22Rv1 (cell line): ENCODE measurements at regions not wholly inside any gene's neighbourhood (a gene's known extent, or its start where the extent isn't known, plus 50 kb on each side); places are given as distances from the start of the nearest gene placed in this dataset.

Experiments used
- CTCF ChIP-seq: fragments of 450-650 bp; IDR thresholded peaks from 2 replicates; pipeline ENCODE4 v1.5.1; 2017; ENCODE audit warnings: mild to moderate bottlenecking
- ZFX ChIP-seq: fragments of 450-650 bp; IDR thresholded peaks from 2 replicates; pipeline ENCODE4 v1.6.1; 2017; ENCODE audit warnings: antibody characterized with exemption, borderline replicate concordance

GRCh38 chr15:70340494-70340870 is 242.8 kb upstream of the TLE3 start:
- TF ChIP-seq CTCF = no peak
- TF ChIP-seq ZFX = no peak
